Activated CD8-positive, alpha-beta T cell treated with anti-CD3 and anti-CD28 coated beads for 36 hours (primary cell): ENCODE measurements at regions not wholly inside any gene's neighbourhood (a gene's known extent, or its start where the extent isn't known, plus 50 kb on each side); places are given as distances from the start of the nearest gene placed in this dataset.

Experiments
- ATAC-seq: fragments of 200-7000 bp; cut with Tn5 transposase; one replicate; pipeline ENCODE4 v1.10.0; 2021; ENCODE audit warnings: mild to moderate bottlenecking, moderate library complexity
- CTCF ChIA-PET: fragments of 350-600 bp; sonication (Branson Sonifier 250); formaldehyde crosslinking; loops from one replicate; lab custom pipeline; 2021; ENCODE audit warnings: antibody characterized with exemption; lab: Charles Lee
- POLR2A ChIA-PET: fragments of 350-600 bp; sonication (Branson Sonifier 250); formaldehyde crosslinking; loops from one replicate; lab custom pipeline; 2021; ENCODE audit warnings: antibody characterized with exemption; lab: Charles Lee
- DNase-seq: peaks from one replicate; pipeline ENCODE4 v3.0.0-alpha.2; 2020
- H3K27ac Mint-ChIP-seq: one replicate; pipeline ENCODE4 v1.8.0; 2021; ENCODE audit warnings: mild to moderate bottlenecking, mixed read lengths
- H3K27me3 Mint-ChIP-seq: one replicate; pipeline ENCODE4 v1.8.0; 2021; ENCODE audit warnings: mixed read lengths
- H3K36me3 Mint-ChIP-seq: one replicate; pipeline ENCODE4 v1.8.0; 2021; ENCODE audit warnings: low read depth, mixed read lengths
- H3K4me1 Mint-ChIP-seq: one replicate; pipeline ENCODE4 v1.8.0; 2021; ENCODE audit warnings: low read depth, mixed read lengths
- H3K4me3 Mint-ChIP-seq: one replicate; pipeline ENCODE4 v1.8.0; 2021; ENCODE audit warnings: mild to moderate bottlenecking, moderate library complexity, mixed read lengths
- H3K9me3 Mint-ChIP-seq: one replicate; pipeline ENCODE4 v1.8.0; 2021; ENCODE audit warnings: mixed read lengths
- CTCF ChIP-seq: fragments of 200-600 bp; IDR thresholded peaks from one replicate; pipeline ENCODE4 v1.8.0; 2022; ENCODE audit warnings: antibody characterized with exemption, mild to moderate bottlenecking
- intact Hi-C: fragments of 100-400 bp; cut with micrococcal nuclease; formaldehyde crosslinking; loops from one replicate; pipeline ENCODE4 v1.10.0; 2022

GRCh38 chr5:104952876-104953275 is 1390.3 kb upstream of the NUDT12 start:
- no peaks in the 10 kb centered on the region for H3K27me3 Mint-ChIP-seq
- TF ChIP-seq CTCF = no peak
- H3K4me3 Mint-ChIP-seq = no peak overlapping the region
- DNase-seq (no peak), ATAC-seq (no peak)
- H3K36me3 Mint-ChIP-seq = no peaks in the 10 kb centered on the region
- H3K4me1 Mint-ChIP-seq = no peaks in the 10 kb centered on the region
- H3K27ac Mint-ChIP-seq = no peak overlapping the region
- H3K9me3 Mint-ChIP-seq = peaks cover 14% of the 10 kb centered on the region
- POLR2A ChIA-PET = interaction anchor here (1.2 kb wide), 1 partner anchor 426 kb away, joined by 3 read pairs; no protein-coding TSS in a partner anchor
- intact Hi-C loops = no loop called here
- CTCF ChIA-PET = no interaction called here

GRCh38 chr5:104951829-104952228 is 1389.2 kb upstream of the NUDT12 start:
- DNase-seq = no peak
- peaks cover 15% of the 10 kb centered on the region for H3K9me3 Mint-ChIP-seq
- H3K36me3 Mint-ChIP-seq = no peaks in the 10 kb centered on the region
- no peak for ATAC-seq
- H3K4me3 Mint-ChIP-seq = no peak overlapping the region
- H3K27ac Mint-ChIP-seq = no peak overlapping the region
- ChIA-PET CTCF (interaction anchor here (0.6 kb wide), 1 partner anchor 785 kb away, joined by 3 read pairs; no protein-coding TSS in a partner anchor), POLR2A (interaction anchor here (1.2 kb wide), 1 partner anchor 427 kb away, joined by 3 read pairs; no protein-coding TSS in a partner anchor)
- no peaks in the 10 kb centered on the region for H3K4me1 Mint-ChIP-seq
- H3K27me3 Mint-ChIP-seq = no peaks in the 10 kb centered on the region
- intact Hi-C loops = no loop called here
- TF ChIP-seq CTCF = no peak

- no peaks in the 10 kb centered on the region for H3K36me3 Mint-ChIP-seq
- no peaks in the 10 kb centered on the region for H3K27me3 Mint-ChIP-seq
- no peak for TF ChIP-seq CTCF
- DNase-seq (no peak), ATAC-seq (no peak)
- H3K4me1 Mint-ChIP-seq = no peaks in the 10 kb centered on the region
- intact Hi-C loops = no loop called here
- H3K4me3 Mint-ChIP-seq = no peak overlapping the region
- POLR2A ChIA-PET = no interaction called here
- H3K27ac Mint-ChIP-seq = no peak overlapping the region
- peaks cover 16% of the 10 kb centered on the region for H3K9me3 Mint-ChIP-seq
- CTCF ChIA-PET = no interaction called here
These were observed 1384.5 kb upstream of the NUDT12 start for GRCh38 chr5:104947076-104947475.

- ChIA-PET CTCF (no interaction called here), POLR2A (no interaction called here)
These were observed 1380.1 kb upstream of the NUDT12 start for GRCh38 chr5:104942735-104943134.

More at GRCh38 chr5:104942735-104943134, 1380.1 kb upstream of the NUDT12 start:
- Mint-ChIP-seq H3K36me3 (no peaks in the 10 kb centered on the region), H3K4me3 (no peak overlapping the region), H3K27me3 (no peaks in the 10 kb centered on the region), H3K9me3 (peaks cover 4% of the 10 kb centered on the region), H3K27ac (no peak overlapping the region), H3K4me1 (no peaks in the 10 kb centered on the region)
- intact Hi-C loops = no loop called here
- DNase-seq = no peak
- TF ChIP-seq CTCF = no peak
- ATAC-seq = no peak
